Epidermal melanocyte (primary cell): ENCODE measurements at regions not wholly inside any gene's neighbourhood (a gene's known extent, or its start where the extent isn't known, plus 50 kb on each side); places are given as distances from the start of the nearest gene placed in this dataset.
"Not testable (repeated sequence)": the region's sequence is repeated elsewhere in the genome, so short reads cannot be mapped to it uniquely, and the experiment has no call there.

Experiments used
- DNase-seq: peaks from one replicate; pipeline ENCODE4 v3.0.0; 2011; ENCODE audit warnings: low spot score; ENCODE audit not compliant: insufficient read length

- no peak for DNase-seq
These were observed 969.2 kb upstream of the COX7C start for GRCh38 chr5:85648495-85648894.

GRCh38 chr5:85651731-85652130 lies 966.0 kb upstream of the COX7C start:
- DNase-seq, result no peak

- not testable (repeated sequence) for DNase-seq
These were observed 963.6 kb upstream of the COX7C start for GRCh38 chr5:85654144-85654543.

GRCh38 chr5:85656050-85656449 lies 961.7 kb upstream of the COX7C start:
- DNase-seq, result no peak

GRCh38 chr5:85657328-85657727 lies 960.4 kb upstream of the COX7C start:
- DNase-seq, result not testable (repeated sequence)

- not testable (repeated sequence) for DNase-seq
These were observed 954.6 kb upstream of the COX7C start for GRCh38 chr5:85662969-85663707.

GRCh38 chr5:85663708-85664031 lies 954.1 kb upstream of the COX7C start:
- no peak for DNase-seq

GRCh38 chr5:85670417-85670816 lies 947.3 kb upstream of the COX7C start:
- no peak for DNase-seq

GRCh38 chr5:85671223-85671970 lies 946.3 kb upstream of the COX7C start:
- DNase-seq, result no peak

GRCh38 chr5:85681871-85682270 lies 935.9 kb upstream of the COX7C start:
- no peak for DNase-seq

GRCh38 chr5:85684351-85684750 lies 933.4 kb upstream of the COX7C start:
- no peak for DNase-seq

- no peak for DNase-seq
These were observed 914.4 kb upstream of the COX7C start for GRCh38 chr5:85703296-85703695.

- no peak for DNase-seq
These were observed 908.0 kb upstream of the COX7C start for GRCh38 chr5:85709728-85710127.

- no peak for DNase-seq
These were observed 901.2 kb upstream of the COX7C start for GRCh38 chr5:85716344-85717202.

GRCh38 chr5:85717203-85717563 lies 900.6 kb upstream of the COX7C start:
- DNase-seq, result no peak

- no peak for DNase-seq
These were observed 885.6 kb upstream of the COX7C start for GRCh38 chr5:85732185-85732584.

- DNase-seq, result no peak
These were observed 875.8 kb upstream of the COX7C start for GRCh38 chr5:85741972-85742371.

GRCh38 chr5:85760519-85760918 lies 857.2 kb upstream of the COX7C start:
- no peak for DNase-seq

GRCh38 chr5:85769347-85769746 lies 848.4 kb upstream of the COX7C start:
- DNase-seq, result no peak

GRCh38 chr5:85784746-85785145 lies 833.0 kb upstream of the COX7C start:
- DNase-seq, result no peak

GRCh38 chr5:85813146-85813545 lies 804.6 kb upstream of the COX7C start:
- DNase-seq, result no peak

- no peak for DNase-seq
These were observed 803.1 kb upstream of the COX7C start for GRCh38 chr5:85814596-85814995.
